ENCODE measurements at regions not wholly inside any gene's neighbourhood (a gene's known extent, or its start where the extent isn't known, plus 50 kb on each side); places are given as distances from the start of the nearest gene placed in this dataset.

- H3K27me3 ChIP-seq (ENCODE audit: insufficient read depth, low read length, poor library complexity): peaks cover 4% of the 10 kb centered on the region
- no peak overlapping the region for H3K9ac ChIP-seq (ENCODE audit: low read depth, low read length)
- no peaks in the 10 kb centered on the region for H3K4me1 ChIP-seq (ENCODE audit: insufficient read depth, low read length)
- no peak overlapping the region for H3K4me3 ChIP-seq (ENCODE audit: low read depth in 1 of 2, low read length in 2 of 2)
- no peak overlapping the region for H2AFZ ChIP-seq (ENCODE audit: low read depth, low read length)
- H3K36me3 ChIP-seq (ENCODE audit: insufficient read depth, low read length): no peaks in the 10 kb centered on the region
- no peak overlapping the region for H3K27ac ChIP-seq (ENCODE audit: low read length)
- no peak for TF ChIP-seq CTCF (IDR thresholded peaks at IDR 0.05; ENCODE audit: borderline replicate concordance, extremely low read depth, low read length, poor library complexity, severe bottlenecking)
- TF ChIP-seq EZH2 (IDR thresholded peaks at IDR 0.05; ENCODE audit: borderline replicate concordance, low read depth, low read length, severe bottlenecking): no peak
- no peak overlapping the region for H3K4me2 ChIP-seq (ENCODE audit: insufficient read depth, low read length)
- no peaks in the 10 kb centered on the region for H4K20me1 ChIP-seq (ENCODE audit: insufficient read depth, low read length)
- no peaks in the 10 kb centered on the region for H3K9me3 ChIP-seq (ENCODE audit: insufficient read depth, low read length, severe bottlenecking)
- H3K79me2 ChIP-seq (ENCODE audit: insufficient read depth, low read length): no peaks in the 10 kb centered on the region
- ATAC-seq (ENCODE audit: insufficient read depth, low read depth) (no peak), DNase-seq (no peak)
These were observed 261.9 kb downstream of the HHIPL2 start for GRCh38 chr1:222286011-222286410.

GRCh38 chr1:222285526-222285925 is 262.4 kb downstream of the HHIPL2 start:
- Histone ChIP-seq H3K79me2 (ENCODE audit: insufficient read depth, low read length) (no peaks in the 10 kb centered on the region), H3K4me2 (ENCODE audit: insufficient read depth, low read length) (no peak overlapping the region), H3K4me1 (ENCODE audit: insufficient read depth, low read length) (no peaks in the 10 kb centered on the region), H3K36me3 (ENCODE audit: insufficient read depth, low read length) (no peaks in the 10 kb centered on the region), H2AFZ (ENCODE audit: low read depth, low read length) (no peak overlapping the region), H3K9me3 (ENCODE audit: insufficient read depth, low read length, severe bottlenecking) (no peaks in the 10 kb centered on the region), H3K4me3 (ENCODE audit: low read depth in 1 of 2, low read length in 2 of 2) (no peak overlapping the region), H4K20me1 (ENCODE audit: insufficient read depth, low read length) (no peaks in the 10 kb centered on the region), H3K9ac (ENCODE audit: low read depth, low read length) (no peak overlapping the region), H3K27ac (ENCODE audit: low read length) (no peak overlapping the region), H3K27me3 (ENCODE audit: insufficient read depth, low read length, poor library complexity) (peaks cover 4% of the 10 kb centered on the region)
- ATAC-seq (ENCODE audit: insufficient read depth, low read depth) (no peak), DNase-seq (no peak)
- TF ChIP-seq EZH2 (IDR thresholded peaks at IDR 0.05; ENCODE audit: borderline replicate concordance, low read depth, low read length, severe bottlenecking) (no peak), CTCF (IDR thresholded peaks at IDR 0.05; ENCODE audit: borderline replicate concordance, extremely low read depth, low read length, poor library complexity, severe bottlenecking) (no peak)

- H3K79me2 ChIP-seq (ENCODE audit: insufficient read depth, low read length): no peaks in the 10 kb centered on the region
- no peaks in the 10 kb centered on the region for H3K9me3 ChIP-seq (ENCODE audit: insufficient read depth, low read length, severe bottlenecking)
- peaks cover 4% of the 10 kb centered on the region for H3K27me3 ChIP-seq (ENCODE audit: insufficient read depth, low read length, poor library complexity)
- DNase-seq (no peak), ATAC-seq (ENCODE audit: insufficient read depth, low read depth) (no peak)
- no peaks in the 10 kb centered on the region for H3K4me1 ChIP-seq (ENCODE audit: insufficient read depth, low read length)
- H3K9ac ChIP-seq (ENCODE audit: low read depth, low read length): no peak overlapping the region
- TF ChIP-seq EZH2 (IDR thresholded peaks at IDR 0.05; ENCODE audit: borderline replicate concordance, low read depth, low read length, severe bottlenecking) (no peak), CTCF (IDR thresholded peaks at IDR 0.05; ENCODE audit: borderline replicate concordance, extremely low read depth, low read length, poor library complexity, severe bottlenecking) (no peak)
- H4K20me1 ChIP-seq (ENCODE audit: insufficient read depth, low read length): no peaks in the 10 kb centered on the region
- no peak overlapping the region for H2AFZ ChIP-seq (ENCODE audit: low read depth, low read length)
- H3K36me3 ChIP-seq (ENCODE audit: insufficient read depth, low read length): no peaks in the 10 kb centered on the region
- H3K27ac ChIP-seq (ENCODE audit: low read length): no peak overlapping the region
- H3K4me2 ChIP-seq (ENCODE audit: insufficient read depth, low read length): no peak overlapping the region
- H3K4me3 ChIP-seq (ENCODE audit: low read depth in 1 of 2, low read length in 2 of 2): no peak overlapping the region
These were observed 263.4 kb downstream of the HHIPL2 start for GRCh38 chr1:222284466-222284865.

All from DND-41 (cell line).